ENCODE measurements at regions not wholly inside any gene's neighbourhood (a gene's known extent, or its start where the extent isn't known, plus 50 kb on each side); places are given as distances from the start of the nearest gene placed in this dataset.

- DNase-seq: no peak
Observed at GRCh38 chr22:27264184-27264583, 537.4 kb downstream of the MN1 start.

GRCh38 chr22:27267145-27267544, 534.4 kb downstream of the MN1 start:
- DNase-seq: no peak

- DNase-seq: no peak
Observed at GRCh38 chr22:27269751-27270543, 531.6 kb downstream of the MN1 start.

- DNase-seq: no peak
Observed at GRCh38 chr22:27270818-27271510, 530.6 kb downstream of the MN1 start.

- DNase-seq: no peak
Observed at GRCh38 chr22:27273436-27273835, 528.1 kb downstream of the MN1 start.

- no peak for DNase-seq
Observed at GRCh38 chr22:27273853-27274252, 527.7 kb downstream of the MN1 start.

- no peak for DNase-seq
Observed at GRCh38 chr22:27274770-27275449, 526.6 kb downstream of the MN1 start.

- DNase-seq: no peak
Observed at GRCh38 chr22:27278946-27279345, 522.6 kb downstream of the MN1 start.

GRCh38 chr22:27283240-27283639, 518.3 kb downstream of the MN1 start:
- no peak for DNase-seq

- no peak for DNase-seq
Observed at GRCh38 chr22:27283714-27284113, 517.8 kb downstream of the MN1 start.

GRCh38 chr22:27284324-27284723, 517.2 kb downstream of the MN1 start:
- no peak for DNase-seq

GRCh38 chr22:27286711-27287110, 514.8 kb downstream of the MN1 start:
- DNase-seq: no peak

GRCh38 chr22:27292542-27293299, 508.8 kb downstream of the MN1 start:
- no peak for DNase-seq

- no peak for DNase-seq
Observed at GRCh38 chr22:27293721-27294445, 507.7 kb downstream of the MN1 start.

GRCh38 chr22:27295040-27295439, 506.5 kb downstream of the MN1 start:
- DNase-seq: no peak

GRCh38 chr22:27295605-27296004, 506.0 kb downstream of the MN1 start:
- DNase-seq: no peak

- DNase-seq: no peak
Observed at GRCh38 chr22:27296091-27296675, 505.4 kb downstream of the MN1 start.

- no peak for DNase-seq
Observed at GRCh38 chr22:27297125-27297524, 504.4 kb downstream of the MN1 start.

GRCh38 chr22:27298332-27298731, 503.2 kb downstream of the MN1 start:
- no peak for DNase-seq

GRCh38 chr22:27298742-27299141, 502.8 kb downstream of the MN1 start:
- no peak for DNase-seq

GRCh38 chr22:27299181-27300085, 502.1 kb downstream of the MN1 start:
- no peak for DNase-seq

Measured in stimulated activated naive CD4-positive, alpha-beta T cell treated with Interleukin-2 at 50 U/mL for 16 hours (primary cell).